ENCODE measurements at regions not wholly inside any gene's neighbourhood (a gene's known extent, or its start where the extent isn't known, plus 50 kb on each side); places are given as distances from the start of the nearest gene placed in this dataset.

DNA sequence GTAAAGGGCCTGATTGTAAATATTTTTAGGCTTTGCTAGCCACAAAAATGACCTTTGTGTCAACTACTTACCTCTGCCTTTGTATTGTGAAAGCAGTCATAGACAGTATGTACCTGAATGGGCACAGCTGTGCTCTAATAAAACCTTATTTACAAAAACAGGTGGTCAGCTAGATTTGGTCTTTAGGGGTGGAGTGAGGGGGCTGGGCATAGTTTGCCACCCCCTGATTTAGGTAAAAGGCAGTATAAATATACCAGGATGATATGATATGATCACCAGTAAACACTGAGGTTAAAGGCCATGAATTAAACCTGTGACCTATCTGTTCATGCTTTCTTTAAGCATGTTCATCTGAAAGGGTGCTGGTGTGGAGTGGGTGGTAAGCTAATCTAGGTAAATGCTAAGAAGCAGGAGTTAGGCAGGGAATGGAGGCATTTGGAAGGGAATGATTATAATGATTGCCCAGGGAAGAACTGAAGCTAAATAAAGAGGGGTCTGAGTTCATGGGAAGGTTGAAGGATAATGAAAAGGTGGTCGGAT lies 77.1 kb upstream of the BCAT1 start:
- H3K36me3 Mint-ChIP-seq, result no peaks in the 10 kb centered on the region
- no peaks in the 10 kb centered on the region for H3K9me3 Mint-ChIP-seq
- H3K4me1 Mint-ChIP-seq, result peaks cover 8 to 26% of the 10 kb centered on the region in 2 donors
- H3K4me3 Mint-ChIP-seq, result no peak overlapping the region
- H3K27ac Mint-ChIP-seq, result no peak overlapping the region
- ATAC-seq (replicated peaks), result peak in 1 of 2 donors; percentile 18
- DNase-seq, result no peak
- H3K27me3 Mint-ChIP-seq, result no peaks in the 10 kb centered on the region

DNA sequence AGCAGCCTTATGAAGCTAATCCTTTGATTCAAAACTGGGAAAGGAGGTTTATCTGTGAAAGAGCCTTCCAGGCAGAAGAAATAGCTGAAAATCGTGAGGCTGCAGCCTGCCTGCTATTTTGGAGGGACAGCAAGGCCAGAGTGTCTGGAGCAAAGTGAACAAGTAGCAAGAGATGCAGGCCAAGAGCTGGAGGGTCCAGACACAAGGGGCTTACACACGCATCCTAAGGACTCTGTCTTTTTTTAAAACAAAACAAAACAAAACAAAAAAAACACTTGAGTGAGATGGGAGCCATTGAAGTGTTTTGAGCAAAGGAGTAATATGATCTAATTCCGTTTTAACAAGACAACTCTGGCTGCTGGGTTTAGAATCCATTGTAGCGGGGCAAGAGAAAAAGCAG lies 76.4 kb upstream of the BCAT1 start:
- Mint-ChIP-seq H3K36me3 (peaks cover 0 to 6% of the 10 kb centered on the region in 2 donors), H3K4me1 (peaks cover 14 to 33% of the 10 kb centered on the region in 2 donors), H3K27ac (no peak overlapping the region), H3K27me3 (no peaks in the 10 kb centered on the region), H3K9me3 (no peaks in the 10 kb centered on the region), H3K4me3 (no peak overlapping the region)
- DNase-seq (no peak), ATAC-seq (replicated peaks) (no peak)

DNA sequence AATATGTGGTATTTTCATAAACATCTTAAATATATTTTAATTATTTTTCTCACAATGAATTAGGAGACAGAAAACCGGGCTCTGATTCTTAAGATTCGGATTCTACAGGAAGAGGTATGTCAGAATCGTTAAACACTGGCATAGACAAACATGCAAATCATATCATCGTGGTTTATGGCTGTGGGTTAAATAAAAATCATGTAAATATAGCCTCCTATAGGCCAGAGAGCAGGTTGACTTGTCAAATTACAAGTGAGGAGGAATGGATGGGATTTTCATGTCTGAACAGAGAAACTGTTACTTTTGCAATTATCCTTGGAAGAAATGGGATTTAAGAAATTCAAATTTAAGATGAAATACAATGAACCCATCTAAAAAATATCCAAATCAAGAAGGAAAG lies 74.9 kb upstream of the BCAT1 start:
- H3K4me3 Mint-ChIP-seq, result peak overlapping the region; percentile 16 to 32
- peaks cover 4 to 18% of the 10 kb centered on the region in 2 donors for H3K36me3 Mint-ChIP-seq
- no peaks in the 10 kb centered on the region for H3K9me3 Mint-ChIP-seq
- ATAC-seq (replicated peaks) (peak; percentile 48 to 53), DNase-seq (no peak)
- no peak overlapping the region for H3K27ac Mint-ChIP-seq
- H3K27me3 Mint-ChIP-seq, result no peaks in the 10 kb centered on the region
- H3K4me1 Mint-ChIP-seq, result peaks cover 25 to 48% of the 10 kb centered on the region in 2 donors

DNA sequence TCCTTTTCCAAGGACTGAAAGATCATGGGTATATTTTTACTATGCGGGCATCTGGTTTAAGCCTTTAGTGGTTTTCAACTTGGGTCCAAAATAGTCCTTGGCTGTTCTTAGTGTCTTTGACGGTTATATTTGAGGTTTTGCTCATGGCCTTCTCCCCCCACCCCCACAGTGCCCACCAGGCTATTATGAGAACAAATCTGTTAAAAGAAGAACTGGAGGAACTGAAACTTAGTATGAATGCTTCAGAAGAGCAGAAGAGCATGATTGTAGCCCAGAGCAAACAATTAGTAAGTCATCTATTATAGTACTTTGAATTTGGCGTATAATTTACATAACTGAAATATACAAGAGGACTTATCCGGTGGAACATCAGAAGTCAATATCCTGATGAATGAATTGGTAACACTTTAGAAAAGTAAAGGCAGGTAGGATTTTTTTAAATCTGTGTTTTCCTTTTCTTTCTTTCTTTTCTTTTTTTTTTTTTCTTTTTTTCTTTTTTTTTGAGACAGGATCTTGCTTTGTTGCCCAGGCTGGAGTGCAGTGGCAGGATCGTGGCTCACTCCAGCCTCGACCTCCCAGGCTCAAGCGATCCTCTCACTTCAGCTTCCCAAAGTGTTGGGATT lies 71.8 kb upstream of the BCAT1 start:
- Mint-ChIP-seq H3K27ac (peak overlapping the region; percentile 92), H3K27me3 (no peaks in the 10 kb centered on the region), H3K4me1 (peaks cover 35 to 75% of the 10 kb centered on the region in 2 donors), H3K9me3 (no peaks in the 10 kb centered on the region), H3K4me3 (peak overlapping the region; percentile 56 to 62), H3K36me3 (peaks cover 8 to 27% of the 10 kb centered on the region in 2 donors)
- DNase-seq (peak; percentile 46), ATAC-seq (replicated peaks) (peak; percentile 95)

DNA sequence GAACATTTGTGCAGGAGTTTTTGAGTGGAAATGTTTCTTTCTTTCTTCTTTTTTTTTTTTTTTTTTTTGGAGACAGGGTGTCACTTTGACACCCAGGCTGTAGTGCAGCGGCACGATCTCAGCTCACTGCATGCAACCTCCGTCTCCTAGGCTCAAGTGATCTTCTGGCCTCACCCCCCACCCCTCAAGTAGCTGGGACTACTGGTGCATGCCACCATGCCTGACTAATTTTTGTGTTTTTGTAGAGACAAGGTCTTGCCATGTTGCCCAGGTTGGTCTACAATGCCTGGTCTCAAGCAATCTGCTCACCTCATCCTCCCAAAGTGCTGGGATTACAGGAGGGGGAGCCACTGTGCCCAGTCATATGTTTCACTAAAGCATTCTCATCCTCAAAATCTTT lies 69.2 kb upstream of the BCAT1 start:
- Mint-ChIP-seq H3K27me3 (no peaks in the 10 kb centered on the region), H3K9me3 (no peaks in the 10 kb centered on the region), H3K4me3 (peak overlapping the region; percentile 17 to 47), H3K36me3 (peaks cover 8 to 27% of the 10 kb centered on the region in 2 donors), H3K27ac (peak overlapping the region; percentile 14), H3K4me1 (peaks cover 35 to 78% of the 10 kb centered on the region in 2 donors)
- DNase-seq (no peak), ATAC-seq (replicated peaks) (peak; percentile 22 to 26)

DNA sequence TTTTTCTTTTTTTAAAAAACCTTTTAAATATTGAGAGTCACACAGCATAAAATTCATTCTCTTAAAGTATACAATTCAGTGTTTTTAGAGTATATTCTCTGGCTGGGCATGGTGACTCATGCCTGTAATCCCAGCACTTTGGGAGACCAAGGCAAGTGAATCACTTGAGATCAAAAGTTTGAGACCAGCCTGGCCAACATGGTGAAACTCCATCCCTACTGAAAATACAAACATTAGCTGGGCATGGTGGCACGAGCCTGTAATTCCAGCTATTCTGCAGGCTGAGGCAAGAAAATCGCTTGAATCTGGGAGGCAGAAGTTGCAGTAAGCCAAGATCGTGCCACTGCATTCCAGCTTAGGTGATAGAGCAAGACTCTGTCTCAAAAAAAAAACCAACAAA lies 68.4 kb upstream of the BCAT1 start:
- ATAC-seq (replicated peaks) (no peak), DNase-seq (no peak)
- peaks cover 8 to 27% of the 10 kb centered on the region in 2 donors for H3K36me3 Mint-ChIP-seq
- peaks cover 38 to 73% of the 10 kb centered on the region in 2 donors for H3K4me1 Mint-ChIP-seq
- no peaks in the 10 kb centered on the region for H3K9me3 Mint-ChIP-seq
- H3K27me3 Mint-ChIP-seq, result no peaks in the 10 kb centered on the region
- H3K4me3 Mint-ChIP-seq, result no peak overlapping the region
- H3K27ac Mint-ChIP-seq, result no peak overlapping the region

DNA sequence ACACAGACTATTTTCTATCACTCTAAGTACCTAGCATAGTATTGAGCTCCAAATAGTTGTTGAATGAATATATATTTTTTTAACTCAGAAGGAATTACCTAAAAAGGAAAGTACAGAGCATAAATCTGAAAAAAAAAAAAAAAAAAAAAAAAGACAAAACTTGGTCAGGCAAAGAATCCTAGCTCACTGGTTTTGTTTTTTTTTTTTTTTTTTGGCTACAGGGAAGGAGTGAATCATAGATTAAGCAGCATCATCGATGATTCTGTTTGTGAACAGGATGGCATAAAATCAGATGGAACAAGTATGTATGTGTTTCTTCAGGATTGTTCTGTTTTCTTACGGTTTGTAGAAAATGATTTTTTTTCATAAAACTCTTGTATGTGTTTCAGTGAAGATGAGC lies 66.1 kb upstream of the BCAT1 start:
- H3K4me1 Mint-ChIP-seq, result peaks cover 32 to 73% of the 10 kb centered on the region in 2 donors
- DNase-seq (no peak), ATAC-seq (replicated peaks) (no peak)
- H3K4me3 Mint-ChIP-seq, result no peak overlapping the region
- no peaks in the 10 kb centered on the region for H3K27me3 Mint-ChIP-seq
- H3K27ac Mint-ChIP-seq, result peak overlapping the region; percentile 26
- no peaks in the 10 kb centered on the region for H3K9me3 Mint-ChIP-seq
- H3K36me3 Mint-ChIP-seq, result peaks cover 9 to 18% of the 10 kb centered on the region in 2 donors

DNA sequence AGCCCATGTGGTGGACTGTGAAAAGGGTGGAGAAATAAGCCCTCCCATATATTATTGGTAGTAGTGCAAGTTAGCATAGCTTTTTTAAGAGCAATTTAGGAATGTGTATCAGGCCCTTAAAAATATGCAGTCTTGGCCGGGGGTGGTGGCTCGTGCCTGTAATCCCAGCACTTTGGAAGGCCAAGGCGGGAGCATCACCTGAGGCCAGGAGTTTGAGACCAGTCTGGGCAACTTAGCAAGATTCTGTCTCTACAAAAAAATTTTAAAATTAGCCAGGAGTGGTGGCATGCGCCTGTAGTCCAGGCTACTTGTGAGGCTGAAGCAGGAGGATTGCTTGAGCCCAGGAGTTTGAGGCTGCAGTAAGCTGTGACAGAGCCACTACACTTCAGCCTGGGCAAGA lies 64.2 kb upstream of the BCAT1 start:
- Mint-ChIP-seq H3K4me1 (peaks cover 20 to 62% of the 10 kb centered on the region in 2 donors), H3K27ac (no peak overlapping the region), H3K36me3 (peaks cover 7 to 9% of the 10 kb centered on the region in 2 donors), H3K9me3 (peaks cover 0 to 2% of the 10 kb centered on the region in 2 donors), H3K27me3 (no peaks in the 10 kb centered on the region), H3K4me3 (no peak overlapping the region)
- DNase-seq, result no peak
- ATAC-seq (replicated peaks), result no peak

DNA sequence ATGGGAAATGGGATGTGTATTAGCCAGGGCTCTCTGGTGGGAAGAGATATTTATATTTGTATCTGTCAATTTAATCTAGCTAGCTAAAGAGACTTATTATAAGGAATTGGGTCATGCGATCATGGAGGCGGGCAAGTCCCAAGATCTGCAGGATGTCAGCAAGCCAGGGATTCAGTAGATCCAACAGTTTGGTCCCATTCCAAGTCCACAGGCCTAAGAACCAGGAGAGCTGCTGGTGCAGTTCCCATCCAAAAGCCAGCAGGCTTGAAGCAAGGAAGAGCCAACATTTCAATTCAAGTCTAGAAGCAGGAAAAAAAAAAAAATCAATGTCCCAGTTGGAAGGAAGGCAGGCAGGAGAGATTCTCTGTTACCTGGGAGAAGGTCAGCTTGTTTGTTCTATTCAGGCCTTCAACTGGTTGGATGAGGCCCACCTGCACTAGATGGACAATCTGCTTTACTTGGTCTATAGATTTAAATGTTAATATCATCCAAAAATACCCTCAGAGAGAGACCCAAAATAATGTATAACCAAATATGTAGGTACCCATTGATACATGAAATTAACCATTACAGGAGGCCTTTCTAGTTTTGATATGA lies 60.7 kb upstream of the BCAT1 start:
- no peaks in the 10 kb centered on the region for H3K27me3 Mint-ChIP-seq
- peak overlapping the region; percentile 21 for H3K27ac Mint-ChIP-seq
- H3K4me1 Mint-ChIP-seq, result peaks cover 21 to 57% of the 10 kb centered on the region in 2 donors
- peak; percentile 21 to 23 for ATAC-seq (replicated peaks)
- H3K9me3 Mint-ChIP-seq, result peaks cover 0 to 2% of the 10 kb centered on the region in 2 donors
- peaks cover 6 to 7% of the 10 kb centered on the region in 2 donors for H3K36me3 Mint-ChIP-seq
- no peak overlapping the region for H3K4me3 Mint-ChIP-seq
- DNase-seq, result no peak

DNA sequence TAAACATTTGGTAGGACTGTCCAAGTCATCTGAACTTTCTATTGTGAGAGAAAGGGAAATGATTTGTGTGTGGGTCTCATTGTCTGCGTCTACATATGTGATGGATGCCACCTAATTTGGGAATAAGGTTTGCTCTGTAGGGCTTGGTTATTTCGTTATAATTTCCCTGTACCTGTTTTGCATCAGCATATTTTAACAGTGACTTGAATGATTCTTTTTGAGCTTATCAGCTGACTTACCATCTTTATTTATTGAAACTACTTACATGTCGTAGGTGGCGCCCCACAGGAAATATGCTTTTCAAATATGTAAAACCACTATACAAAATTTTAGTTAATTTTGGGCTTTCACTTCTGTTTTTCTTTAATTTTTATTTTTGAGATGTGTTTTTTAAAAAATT lies 56.5 kb upstream of the BCAT1 start:
- H3K27me3 Mint-ChIP-seq, result no peaks in the 10 kb centered on the region
- H3K4me3 Mint-ChIP-seq, result peak overlapping the region; percentile 17 to 31
- peaks cover 30 to 74% of the 10 kb centered on the region in 2 donors for H3K4me1 Mint-ChIP-seq
- ATAC-seq (replicated peaks), result peak; percentile 84 to 86
- DNase-seq, result peak; percentile 24
- H3K9me3 Mint-ChIP-seq, result peaks cover 0 to 2% of the 10 kb centered on the region in 2 donors
- H3K27ac Mint-ChIP-seq, result peak overlapping the region; percentile 92
- H3K36me3 Mint-ChIP-seq, result peaks cover 6 to 7% of the 10 kb centered on the region in 2 donors

DNA sequence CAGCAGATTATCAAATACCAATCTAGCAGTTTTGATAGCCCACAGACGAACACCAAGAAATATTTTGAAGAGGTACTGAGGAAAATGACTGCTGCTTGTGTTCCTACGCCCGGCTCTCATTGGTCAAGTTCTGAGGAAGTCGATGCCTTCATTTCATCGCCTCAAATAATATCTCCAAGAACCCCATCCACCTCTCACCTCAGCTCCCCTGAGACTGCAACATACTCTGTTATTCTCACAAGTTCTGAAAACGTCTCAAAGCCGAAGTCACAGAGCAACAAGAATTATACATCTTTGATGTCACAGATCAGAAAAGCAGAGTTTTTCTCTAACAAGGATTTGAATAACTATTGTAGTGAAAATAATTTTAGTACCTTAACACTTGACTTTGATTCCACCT lies 55.5 kb upstream of the BCAT1 start:
- H3K27ac Mint-ChIP-seq, result peak overlapping the region; percentile 92
- H3K4me1 Mint-ChIP-seq, result peaks cover 25 to 65% of the 10 kb centered on the region in 2 donors
- H3K4me3 Mint-ChIP-seq, result peak overlapping the region; percentile 31 to 55
- peak; percentile 31 for DNase-seq
- ATAC-seq (replicated peaks), result peak; percentile 22 to 27
- no peaks in the 10 kb centered on the region for H3K9me3 Mint-ChIP-seq
- H3K36me3 Mint-ChIP-seq, result peaks cover 2 to 4% of the 10 kb centered on the region in 2 donors
- no peaks in the 10 kb centered on the region for H3K27me3 Mint-ChIP-seq

DNA sequence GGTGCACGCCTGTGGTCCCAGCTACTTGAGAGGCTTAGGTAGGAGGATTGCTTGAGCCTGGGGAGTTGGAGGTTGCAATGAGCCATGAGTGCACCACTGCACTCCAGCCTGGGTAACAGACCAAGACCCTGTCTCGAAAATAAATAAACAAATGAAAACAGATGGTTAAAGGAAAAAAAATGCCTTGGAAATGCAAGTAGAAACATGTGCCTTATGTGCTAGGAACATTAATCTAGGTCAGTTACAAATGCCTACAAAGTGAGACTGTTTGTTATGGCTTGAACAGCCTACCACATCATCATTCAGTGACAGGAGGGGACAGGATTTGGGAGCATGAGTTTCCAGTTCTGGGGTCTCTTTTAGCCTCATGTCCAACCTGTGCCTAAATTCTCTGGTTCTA lies 52.4 kb upstream of the BCAT1 start:
- Mint-ChIP-seq H3K4me1 (peaks cover 37 to 84% of the 10 kb centered on the region in 2 donors), H3K27me3 (no peaks in the 10 kb centered on the region), H3K9me3 (no peaks in the 10 kb centered on the region), H3K4me3 (no peak overlapping the region), H3K27ac (peak overlapping the region; percentile 89), H3K36me3 (peaks cover 0 to 1% of the 10 kb centered on the region in 2 donors)
- no peak for ATAC-seq (replicated peaks)
- DNase-seq, result no peak

Data from stimulated activated naive B cell treated with anti-CD40 and anti-IgM and Interleukin-4, amounts not matched to agents 10 μg/mL and 1 μg/mL and 100 μg/mL, for 72 hours (primary cell).